Breast epithelium (tissue), 3 donors: ENCODE measurements at regions not wholly inside any gene's neighbourhood (a gene's known extent, or its start where the extent isn't known, plus 50 kb on each side); places are given as distances from the start of the nearest gene placed in this dataset.

Source experiments
- CTCF ChIP-seq, 3 donors: fragments of 450-650 bp; IDR thresholded peaks; one replicate each; pipeline ENCODE4 v1.5.1; 2016 to 2017; ENCODE audit warnings: antibody characterized with exemption in 3 of 3, mild to moderate bottlenecking in 3 of 3, moderate library complexity in 3 of 3
- POLR2A ChIP-seq: fragments of 450-650 bp; IDR thresholded peaks from one replicate; pipeline ENCODE4 v1.6.1; 2016; ENCODE audit warnings: antibody characterized with exemption, mild to moderate bottlenecking, moderate library complexity
- POLR2AphosphoS5 ChIP-seq, 3 donors: sonication (generic); formaldehyde crosslinking; IDR thresholded peaks; one replicate each; pipeline ENCODE4 v1.6.1; 2017; ENCODE audit warnings: antibody characterized with exemption in 3 of 3

- TF ChIP-seq POLR2A (no peak), CTCF (IDR thresholded peaks at IDR 0.05) (no peak), POLR2AphosphoS5 (IDR thresholded peaks at IDR 0.05) (no peak)
Observed at GRCh38 chr2:228556717-228557116, 375.2 kb upstream of the SPHKAP start.
